SK-N-MC (cell line): ENCODE measurements at regions not wholly inside any gene's neighbourhood (a gene's known extent, or its start where the extent isn't known, plus 50 kb on each side); places are given as distances from the start of the nearest gene placed in this dataset.
A peak's percentile ranks its signal among the peaks of the same experiment; 100 is the strongest.

ENCODE experiments used
- DNase-seq: peaks from one replicate; pipeline ENCODE4 v3.0.0-alpha.2; 2011; ENCODE audit warnings: low read depth, low spot score
- H3K27ac ChIP-seq: fragments of 200-600 bp; sonication (generic); 2 replicates; pipeline ENCODE4 v1.5.1; 2016; ENCODE audit warnings: mixed run types
- H3K36me3 ChIP-seq: fragments of 200-600 bp; sonication (generic); 2 replicates; pipeline ENCODE4 v1.6.1; 2017; ENCODE audit warnings: antibody characterized with exemption, low read length, mixed read lengths; ENCODE audit not compliant: insufficient read depth
- H3K4me3 ChIP-seq: fragments of 200-600 bp; sonication (generic); 2 replicates; pipeline ENCODE4 v1.5.1; 2016
- H3K9ac ChIP-seq: fragments of 200-600 bp; sonication (generic); 2 replicates; pipeline ENCODE4 v1.8.0; 2017; ENCODE audit warnings: mixed run types, mixed read lengths; ENCODE audit not compliant: insufficient read length
- H3K9me3 ChIP-seq: fragments of 200-600 bp; sonication (generic); 2 replicates; pipeline ENCODE4 v1.6.1; 2017; ENCODE audit warnings: low read depth, mild to moderate bottlenecking, antibody characterized with exemption, low read length, moderate library complexity, mixed read lengths
- EZH2 ChIP-seq: fragments of 200-600 bp; sonication (generic); IDR thresholded peaks from one replicate; pipeline ENCODE4 v1.6.1; 2017; ENCODE audit warnings: antibody characterized with exemption
- FOXP2 ChIP-seq: optimal IDR thresholded peaks from 2 replicates; pipeline ENCODE3; 2011; ENCODE audit warnings: mild to moderate bottlenecking, moderate library complexity; ENCODE audit not compliant: insufficient read depth; ENCODE audit errors: extremely low read length, control extremely low read depth
- POLR2AphosphoS5 ChIP-seq: IDR thresholded peaks from 2 replicates; pipeline ENCODE4 v1.6.1; 2012; ENCODE audit warnings: mild to moderate bottlenecking, low read depth, low read length, borderline replicate concordance

GRCh38 chr15:61545763-61546162 lies 316.7 kb upstream of the RORA start:
- H3K9me3 ChIP-seq, result no peaks in the 10 kb centered on the region
- no peak overlapping the region for H3K27ac ChIP-seq
- no peaks in the 10 kb centered on the region for H3K36me3 ChIP-seq
- DNase-seq, result no peak
- TF ChIP-seq POLR2AphosphoS5, result no peak
- TF ChIP-seq FOXP2, result no peak
- TF ChIP-seq EZH2, result no peak
- no peak overlapping the region for H3K4me3 ChIP-seq
- no peak overlapping the region for H3K9ac ChIP-seq

GRCh38 chr15:61541516-61541915 lies 312.4 kb upstream of the RORA start:
- no peak overlapping the region for H3K27ac ChIP-seq
- H3K4me3 ChIP-seq, result no peak overlapping the region
- no peak overlapping the region for H3K9ac ChIP-seq
- DNase-seq, result no peak
- no peaks in the 10 kb centered on the region for H3K9me3 ChIP-seq
- H3K36me3 ChIP-seq, result no peaks in the 10 kb centered on the region
- no peak for TF ChIP-seq POLR2AphosphoS5
- no peak for TF ChIP-seq EZH2
- no peak for TF ChIP-seq FOXP2

GRCh38 chr15:61537337-61537736 lies 308.2 kb upstream of the RORA start:
- Histone ChIP-seq H3K4me3 (no peak overlapping the region), H3K27ac (no peak overlapping the region), H3K9me3 (no peaks in the 10 kb centered on the region), H3K36me3 (no peaks in the 10 kb centered on the region), H3K9ac (no peak overlapping the region)
- no peak for DNase-seq
- no peak for TF ChIP-seq FOXP2

- no peak overlapping the region for H3K27ac ChIP-seq
- H3K9me3 ChIP-seq, result no peaks in the 10 kb centered on the region
- no peak for DNase-seq
- H3K36me3 ChIP-seq, result no peaks in the 10 kb centered on the region
- H3K9ac ChIP-seq, result no peak overlapping the region
- H3K4me3 ChIP-seq, result no peak overlapping the region
- TF ChIP-seq FOXP2, result no peak
- no peak for TF ChIP-seq POLR2AphosphoS5
- no peak for TF ChIP-seq EZH2
Measured at GRCh38 chr15:61534986-61535385, 305.9 kb upstream of the RORA start.

- DNase-seq, result peak; percentile 28
- Histone ChIP-seq H3K9ac (no peak overlapping the region), H3K27ac (no peak overlapping the region), H3K4me3 (no peak overlapping the region), H3K36me3 (no peaks in the 10 kb centered on the region), H3K9me3 (no peaks in the 10 kb centered on the region)
- TF ChIP-seq FOXP2 (no peak), EZH2 (no peak), POLR2AphosphoS5 (no peak)
Measured at GRCh38 chr15:61530769-61531168, 301.7 kb upstream of the RORA start.

GRCh38 chr15:61528581-61528910 lies 299.4 kb upstream of the RORA start:
- Histone ChIP-seq H3K4me3 (no peak overlapping the region), H3K27ac (no peak overlapping the region), H3K36me3 (no peaks in the 10 kb centered on the region), H3K9ac (no peak overlapping the region), H3K9me3 (no peaks in the 10 kb centered on the region)
- DNase-seq, result no peak
- TF ChIP-seq POLR2AphosphoS5 (no peak), EZH2 (no peak), FOXP2 (no peak)

GRCh38 chr15:61527836-61528580 lies 298.9 kb upstream of the RORA start:
- no peak overlapping the region for H3K9ac ChIP-seq
- no peaks in the 10 kb centered on the region for H3K36me3 ChIP-seq
- H3K4me3 ChIP-seq, result no peak overlapping the region
- TF ChIP-seq FOXP2 (no peak), EZH2 (no peak), POLR2AphosphoS5 (no peak)
- H3K9me3 ChIP-seq, result no peaks in the 10 kb centered on the region
- no peak for DNase-seq
- no peak overlapping the region for H3K27ac ChIP-seq

GRCh38 chr15:61524545-61524944 lies 295.4 kb upstream of the RORA start:
- TF ChIP-seq POLR2AphosphoS5, result no peak
- no peak for TF ChIP-seq EZH2
- no peak for TF ChIP-seq FOXP2
- Histone ChIP-seq H3K4me3 (no peak overlapping the region), H3K27ac (no peak overlapping the region), H3K36me3 (no peaks in the 10 kb centered on the region), H3K9me3 (no peaks in the 10 kb centered on the region), H3K9ac (no peak overlapping the region)
- no peak for DNase-seq

- no peak for TF ChIP-seq FOXP2
- no peak for TF ChIP-seq EZH2
- no peak for TF ChIP-seq POLR2AphosphoS5
- no peak overlapping the region for H3K9ac ChIP-seq
- no peak for DNase-seq
- no peaks in the 10 kb centered on the region for H3K9me3 ChIP-seq
- H3K4me3 ChIP-seq, result no peak overlapping the region
- H3K36me3 ChIP-seq, result no peaks in the 10 kb centered on the region
- H3K27ac ChIP-seq, result no peak overlapping the region
Measured at GRCh38 chr15:61524086-61524485, 295.0 kb upstream of the RORA start.
